SK-N-MC (cell line): ENCODE measurements at regions not wholly inside any gene's neighbourhood (a gene's known extent, or its start where the extent isn't known, plus 50 kb on each side); places are given as distances from the start of the nearest gene placed in this dataset.

Experiments
- DNase-seq: peaks from one replicate; pipeline ENCODE4 v3.0.0-alpha.2; 2011; ENCODE audit warnings: low read depth, low spot score
- H3K27ac ChIP-seq: fragments of 200-600 bp; sonication (generic); 2 replicates; pipeline ENCODE4 v1.5.1; 2016; ENCODE audit warnings: mixed run types
- H3K36me3 ChIP-seq: fragments of 200-600 bp; sonication (generic); 2 replicates; pipeline ENCODE4 v1.6.1; 2017; ENCODE audit warnings: antibody characterized with exemption, low read length, mixed read lengths; ENCODE audit not compliant: insufficient read depth
- H3K4me3 ChIP-seq: fragments of 200-600 bp; sonication (generic); 2 replicates; pipeline ENCODE4 v1.5.1; 2016
- H3K9ac ChIP-seq: fragments of 200-600 bp; sonication (generic); 2 replicates; pipeline ENCODE4 v1.8.0; 2017; ENCODE audit warnings: mixed run types, mixed read lengths; ENCODE audit not compliant: insufficient read length
- H3K9me3 ChIP-seq: fragments of 200-600 bp; sonication (generic); 2 replicates; pipeline ENCODE4 v1.6.1; 2017; ENCODE audit warnings: low read depth, mild to moderate bottlenecking, antibody characterized with exemption, low read length, moderate library complexity, mixed read lengths
- EZH2 ChIP-seq: fragments of 200-600 bp; sonication (generic); IDR thresholded peaks from one replicate; pipeline ENCODE4 v1.6.1; 2017; ENCODE audit warnings: antibody characterized with exemption
- FOXP2 ChIP-seq: optimal IDR thresholded peaks from 2 replicates; pipeline ENCODE3; 2011; ENCODE audit warnings: mild to moderate bottlenecking, moderate library complexity; ENCODE audit not compliant: insufficient read depth; ENCODE audit errors: extremely low read length, control extremely low read depth
- POLR2AphosphoS5 ChIP-seq: IDR thresholded peaks from 2 replicates; pipeline ENCODE4 v1.6.1; 2012; ENCODE audit warnings: mild to moderate bottlenecking, low read depth, low read length, borderline replicate concordance

DNA sequence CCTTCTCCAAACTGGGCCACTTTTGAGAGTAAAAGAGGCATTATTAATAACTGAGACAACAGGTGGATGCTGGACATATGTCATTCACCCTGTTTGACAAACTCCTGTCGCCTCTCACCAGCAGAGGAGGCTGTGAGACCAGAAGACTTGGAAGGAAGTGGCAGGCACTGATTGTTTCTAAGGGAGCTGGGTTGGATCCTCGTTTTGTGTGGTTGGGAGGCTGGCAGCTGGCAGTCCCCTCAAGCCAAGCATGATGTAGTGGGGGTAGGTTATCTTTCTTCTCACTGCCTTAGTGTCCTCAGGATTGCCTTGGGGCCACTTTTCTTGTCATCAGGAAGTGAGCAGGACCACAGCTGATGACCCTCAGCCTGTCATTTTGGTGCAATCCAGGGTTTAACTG lies 86.5 kb upstream of the KCNJ15 start:
- H3K9ac ChIP-seq: no peak overlapping the region
- no peak for DNase-seq
- TF ChIP-seq FOXP2 (no peak), EZH2 (no peak), POLR2AphosphoS5 (no peak)
- H3K9me3 ChIP-seq: no peaks in the 10 kb centered on the region
- H3K4me3 ChIP-seq: no peak overlapping the region
- H3K27ac ChIP-seq: no peak overlapping the region
- no peaks in the 10 kb centered on the region for H3K36me3 ChIP-seq

DNA sequence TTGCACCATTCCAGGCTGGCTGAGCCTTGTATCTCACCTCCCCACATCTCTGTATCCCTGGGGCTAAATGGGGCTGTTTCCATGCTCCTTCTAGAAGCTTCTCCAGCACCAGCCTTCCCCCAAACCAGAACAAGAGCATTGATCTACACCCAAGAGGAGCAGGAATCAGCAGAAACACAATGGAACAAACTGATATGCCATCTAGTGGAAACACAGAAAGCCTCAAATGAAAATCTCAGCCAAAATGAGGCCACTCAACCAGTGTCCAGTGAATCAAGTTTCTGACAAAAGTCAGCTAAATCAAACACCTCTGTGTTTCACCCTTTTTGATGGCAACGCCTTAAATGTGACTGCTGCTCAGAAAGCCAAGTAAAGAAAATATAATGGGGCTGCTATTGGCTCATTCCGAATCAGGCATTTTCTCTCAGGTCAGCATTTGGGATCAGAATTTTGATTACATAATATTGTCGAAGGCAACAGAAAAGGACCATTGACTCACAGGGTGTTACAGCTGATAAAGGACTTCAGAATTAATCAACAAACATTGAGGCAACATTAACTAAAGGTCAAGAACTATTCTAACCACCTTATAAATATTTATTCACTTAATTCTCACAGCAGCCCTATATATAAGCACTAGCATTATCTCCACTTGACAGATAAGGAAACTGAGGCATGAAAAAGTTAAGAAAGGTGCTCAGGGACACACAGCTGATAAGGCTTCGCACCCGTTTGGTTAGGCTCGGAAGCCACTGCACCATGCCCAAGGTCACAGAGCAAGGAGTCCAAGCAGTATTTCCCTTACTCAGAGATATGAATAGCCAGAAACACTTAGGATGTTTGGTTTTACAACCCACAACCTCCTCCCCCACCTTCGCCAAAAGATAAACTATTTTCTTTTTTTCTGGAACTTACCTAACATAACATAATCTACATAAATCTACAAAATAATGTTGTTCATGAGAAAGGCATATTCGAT lies 85.8 kb upstream of the KCNJ15 start:
- TF ChIP-seq EZH2 (no peak), POLR2AphosphoS5 (no peak), FOXP2 (no peak)
- Histone ChIP-seq H3K36me3 (no peaks in the 10 kb centered on the region), H3K9me3 (no peaks in the 10 kb centered on the region), H3K27ac (no peak overlapping the region), H3K9ac (no peak overlapping the region), H3K4me3 (no peak overlapping the region)
- no peak for DNase-seq

DNA sequence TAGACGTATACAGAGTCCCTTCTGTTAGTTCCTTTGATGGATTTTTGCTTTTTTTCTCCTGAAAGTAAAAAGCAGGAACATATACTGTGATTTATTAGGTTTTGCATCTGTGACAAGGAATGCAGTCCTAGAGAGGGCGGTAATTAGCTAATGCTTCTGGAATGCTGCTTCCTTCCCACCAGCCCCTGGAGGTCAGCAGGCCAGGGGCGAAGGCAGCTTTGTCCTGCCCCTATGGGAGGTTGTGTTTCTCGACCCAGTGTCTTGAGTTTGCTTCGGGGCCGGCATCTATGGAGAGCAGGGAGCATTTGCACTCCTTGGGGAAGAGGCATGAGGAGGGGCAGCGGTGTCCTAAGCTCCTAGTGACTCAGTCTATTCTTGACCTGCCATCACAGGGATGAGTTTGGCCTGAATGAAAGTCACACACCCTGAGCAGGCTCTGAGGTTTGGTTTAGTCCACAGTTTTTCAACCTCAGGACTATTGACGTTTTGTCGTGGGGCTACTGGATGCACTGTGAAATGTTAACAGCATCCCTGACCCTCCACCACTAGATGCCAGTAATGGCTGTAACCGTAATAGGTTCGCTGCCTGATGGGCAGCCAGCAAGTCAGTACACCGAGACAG lies 85.0 kb upstream of the KCNJ15 start:
- Histone ChIP-seq H3K36me3 (no peaks in the 10 kb centered on the region), H3K27ac (no peak overlapping the region), H3K9me3 (no peaks in the 10 kb centered on the region), H3K9ac (no peak overlapping the region), H3K4me3 (no peak overlapping the region)
- TF ChIP-seq FOXP2 (no peak), EZH2 (no peak), POLR2AphosphoS5 (no peak)
- DNase-seq: no peak

DNA sequence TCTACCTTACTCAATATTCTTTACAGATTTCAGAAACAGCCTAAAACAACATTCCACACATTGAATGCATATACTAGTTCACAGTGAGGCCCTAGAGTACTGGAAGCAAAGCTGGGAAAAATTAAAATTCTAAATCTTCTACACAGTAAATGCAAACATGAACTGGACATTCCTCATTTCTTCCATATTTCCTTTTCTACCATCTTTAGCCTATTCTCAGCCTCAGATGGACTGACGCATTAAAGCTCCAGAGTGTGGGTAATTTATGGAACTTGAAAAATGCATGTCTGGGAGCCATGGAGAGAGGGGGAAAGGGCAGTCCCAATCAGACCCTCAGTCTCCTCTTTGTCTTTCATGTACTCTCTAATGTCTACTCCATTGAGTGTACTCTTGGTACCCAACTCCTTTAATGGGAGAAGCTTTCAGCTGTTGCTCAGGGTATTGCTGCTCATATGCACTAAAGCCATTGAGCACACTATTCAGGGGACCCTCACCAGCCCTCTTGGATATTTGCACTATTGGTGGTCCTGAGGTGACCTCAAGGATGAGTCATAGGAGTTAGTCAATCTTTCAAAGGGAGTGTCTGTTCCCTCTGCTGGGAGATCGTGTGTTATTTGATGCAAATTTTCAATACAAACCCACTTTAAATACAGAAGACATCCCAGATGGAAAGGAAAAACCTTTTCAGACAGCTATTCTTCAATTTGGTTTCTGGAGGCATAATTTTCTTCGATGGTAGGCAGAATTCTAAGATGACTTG lies 83.3 kb upstream of the KCNJ15 start:
- Histone ChIP-seq H3K4me3 (no peak overlapping the region), H3K9me3 (no peaks in the 10 kb centered on the region), H3K36me3 (no peaks in the 10 kb centered on the region), H3K9ac (no peak overlapping the region), H3K27ac (no peak overlapping the region)
- no peak for DNase-seq
- TF ChIP-seq POLR2AphosphoS5 (no peak), FOXP2 (no peak), EZH2 (no peak)

GRCh38 chr21:38175306-38175705 lies 81.5 kb upstream of the KCNJ15 start:
- H3K27ac ChIP-seq: no peak overlapping the region
- no peak overlapping the region for H3K4me3 ChIP-seq
- DNase-seq: no peak
- TF ChIP-seq EZH2: no peak
- TF ChIP-seq FOXP2: no peak
- no peak for TF ChIP-seq POLR2AphosphoS5
- no peak overlapping the region for H3K9ac ChIP-seq
- no peaks in the 10 kb centered on the region for H3K36me3 ChIP-seq
- no peaks in the 10 kb centered on the region for H3K9me3 ChIP-seq

GRCh38 chr21:38177919-38178652 lies 78.7 kb upstream of the KCNJ15 start:
- Histone ChIP-seq H3K4me3 (no peak overlapping the region), H3K9me3 (no peaks in the 10 kb centered on the region), H3K27ac (no peak overlapping the region), H3K36me3 (no peaks in the 10 kb centered on the region), H3K9ac (no peak overlapping the region)
- TF ChIP-seq POLR2AphosphoS5: no peak
- no peak for TF ChIP-seq EZH2
- no peak for TF ChIP-seq FOXP2
- DNase-seq: no peak

DNA sequence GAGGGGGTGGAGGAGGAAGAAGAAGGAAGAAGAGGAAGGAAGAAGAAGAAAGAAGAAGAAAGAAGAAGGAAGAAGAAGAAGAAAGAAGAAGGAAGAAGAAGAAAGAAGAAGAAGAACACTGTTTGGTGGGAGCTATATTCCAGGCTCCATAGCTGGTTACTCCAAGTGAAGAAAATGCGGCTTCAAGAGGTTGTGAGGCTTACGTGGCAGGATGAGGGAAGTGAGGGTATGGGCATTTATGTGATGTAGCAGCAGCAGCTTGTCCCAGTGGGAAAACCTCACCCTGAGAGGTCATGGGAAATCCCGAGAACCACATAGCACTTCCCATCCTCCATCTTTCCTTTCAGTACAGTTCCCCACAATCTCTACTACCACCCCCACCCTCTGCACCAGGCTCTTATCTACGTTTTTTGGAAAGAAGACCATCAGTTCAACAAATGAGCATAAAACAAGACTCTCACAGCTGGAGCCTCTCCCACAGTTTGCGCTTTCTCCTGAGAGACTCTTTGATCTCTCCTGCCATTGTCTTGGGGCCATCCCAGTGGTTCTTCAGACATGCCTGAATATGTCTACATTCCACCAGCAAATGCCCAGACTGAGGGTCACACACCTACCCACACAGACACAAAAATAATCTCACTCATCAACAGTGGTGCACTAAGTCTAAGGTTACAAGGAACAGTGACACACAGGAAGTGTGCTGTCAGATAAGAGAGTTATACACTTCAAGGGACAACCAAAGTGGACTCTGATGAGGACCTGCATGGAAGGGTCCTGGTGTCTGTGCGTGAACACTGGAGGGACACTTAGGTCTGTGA lies 77.9 kb upstream of the KCNJ15 start:
- Histone ChIP-seq H3K4me3 (no peak overlapping the region), H3K27ac (no peak overlapping the region), H3K9ac (no peak overlapping the region), H3K36me3 (no peaks in the 10 kb centered on the region), H3K9me3 (no peaks in the 10 kb centered on the region)
- DNase-seq: no peak
- TF ChIP-seq FOXP2 (no peak), POLR2AphosphoS5 (no peak), EZH2 (no peak)
